Lower leg skin (tissue), 3 donors: ENCODE measurements at regions not wholly inside any gene's neighbourhood (a gene's known extent, or its start where the extent isn't known, plus 50 kb on each side); places are given as distances from the start of the nearest gene placed in this dataset.

Experiments
- CTCF ChIP-seq, 3 donors: fragments of 450-650 bp; IDR thresholded peaks; one replicate each; pipeline ENCODE4 v1.5.1; 2016; ENCODE audit warnings: antibody characterized with exemption in 3 of 3, mild to moderate bottlenecking in 3 of 3, moderate library complexity in 2 of 3
- POLR2A ChIP-seq, 2 donors: fragments of 450-650 bp; IDR thresholded peaks; one replicate each; pipeline ENCODE4 v1.6.1; 2016 to 2017; ENCODE audit warnings: antibody characterized with exemption in 2 of 2, mild to moderate bottlenecking in 1 of 2, moderate library complexity in 1 of 2

GRCh38 chr2:12854001-12854530, 137.3 kb downstream of the TRIB2 start:
- TF ChIP-seq CTCF (IDR thresholded peaks at IDR 0.05): no peak
- TF ChIP-seq POLR2A (IDR thresholded peaks at IDR 0.05): no peak
